DMS79 treated with DMSO at 0.1 percent for 48 hours (cell line): ENCODE measurements at regions not wholly inside any gene's neighbourhood (a gene's known extent, or its start where the extent isn't known, plus 50 kb on each side); places are given as distances from the start of the nearest gene placed in this dataset.

ENCODE experiments used
- DNase-seq: peaks from one replicate; lab custom pipeline; 2025; lab: John Stamatoyannopoulos, UW

DNA sequence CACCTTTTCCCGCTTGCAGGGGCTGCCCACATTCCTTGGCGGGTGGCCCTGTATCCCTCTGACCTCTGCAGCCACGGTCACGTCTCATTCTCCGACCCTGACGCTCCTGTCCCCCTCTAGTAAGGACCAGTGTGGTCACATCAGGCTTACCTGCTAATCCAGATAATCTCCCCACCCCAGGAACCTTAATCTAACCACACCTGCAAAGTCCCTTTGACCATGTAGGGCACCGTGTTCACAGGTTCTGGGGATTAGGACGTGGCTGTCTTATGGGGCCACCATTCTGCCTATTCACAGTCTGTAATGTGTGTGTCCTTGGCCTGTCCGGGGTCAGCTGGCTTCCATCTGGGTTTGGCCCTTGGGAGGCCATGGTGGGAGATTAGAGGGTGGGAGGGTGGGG, 368.9 kb downstream of the AACS start:
- DNase-seq = no peak

DNA sequence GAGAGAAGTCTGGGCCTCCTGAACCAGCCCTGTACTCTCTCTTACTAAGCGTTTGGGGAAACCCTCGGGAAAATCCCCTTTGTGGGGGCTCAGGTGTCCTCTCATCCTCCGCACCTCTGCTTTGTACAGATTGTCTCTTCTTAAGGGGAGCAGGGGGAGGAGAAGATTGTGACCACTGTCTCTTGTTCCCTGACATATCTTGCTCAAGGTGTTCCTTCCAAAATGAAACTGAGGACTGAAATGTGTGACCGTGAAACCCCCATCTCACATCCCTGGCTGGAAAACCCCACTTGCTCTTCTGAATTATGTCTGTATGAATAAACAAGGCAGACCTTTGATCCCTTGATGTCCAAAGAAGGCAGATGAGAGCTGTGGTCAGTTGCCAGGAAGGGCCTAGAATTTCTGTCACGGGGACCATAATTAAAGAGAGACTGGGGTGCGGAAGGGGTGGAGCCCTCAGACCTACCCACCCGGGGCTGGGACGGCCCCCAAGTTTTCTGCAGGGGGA, 369.8 kb downstream of the AACS start:
- DNase-seq = no peak

DNA sequence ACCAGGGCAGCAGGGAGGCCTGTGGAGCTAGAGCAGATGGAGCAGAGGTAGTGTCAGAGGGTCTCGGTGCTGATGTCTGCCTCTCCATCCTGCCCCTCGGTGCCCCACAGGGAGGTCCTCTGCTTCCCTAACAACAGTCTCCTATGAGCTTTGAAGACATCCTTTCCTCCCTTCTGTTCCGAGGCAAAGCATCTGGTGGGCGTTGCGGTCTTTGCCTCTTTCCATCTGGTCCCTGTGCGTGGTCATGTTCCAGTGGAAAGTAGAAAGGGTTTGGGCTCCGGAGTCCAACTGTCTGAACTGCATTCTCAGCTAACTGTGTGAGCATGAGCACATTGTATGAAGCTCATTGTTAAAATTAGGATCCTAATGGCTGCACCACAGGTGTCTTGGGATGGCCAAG, 370.6 kb downstream of the AACS start:
- DNase-seq = no peak

DNA sequence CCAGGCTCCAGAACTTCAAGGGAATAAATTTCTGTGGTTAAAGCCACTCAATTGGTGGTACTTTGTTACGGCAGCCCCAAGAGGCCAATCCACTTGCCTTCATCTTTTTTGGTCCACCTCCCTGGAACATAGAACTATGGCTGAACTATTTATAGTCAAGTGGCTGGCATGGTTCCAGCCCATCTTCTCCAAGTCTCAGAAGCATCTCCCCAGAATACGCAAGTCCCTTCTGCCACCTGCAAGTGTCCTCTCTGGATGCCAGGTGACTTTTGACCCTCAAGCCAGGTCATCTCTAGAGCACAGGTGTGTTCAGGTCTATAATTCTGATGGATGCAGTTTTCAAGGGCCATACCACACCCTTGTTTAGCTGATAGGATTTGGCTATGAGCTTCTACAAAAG, 371.5 kb downstream of the AACS start:
- DNase-seq = no peak

DNA sequence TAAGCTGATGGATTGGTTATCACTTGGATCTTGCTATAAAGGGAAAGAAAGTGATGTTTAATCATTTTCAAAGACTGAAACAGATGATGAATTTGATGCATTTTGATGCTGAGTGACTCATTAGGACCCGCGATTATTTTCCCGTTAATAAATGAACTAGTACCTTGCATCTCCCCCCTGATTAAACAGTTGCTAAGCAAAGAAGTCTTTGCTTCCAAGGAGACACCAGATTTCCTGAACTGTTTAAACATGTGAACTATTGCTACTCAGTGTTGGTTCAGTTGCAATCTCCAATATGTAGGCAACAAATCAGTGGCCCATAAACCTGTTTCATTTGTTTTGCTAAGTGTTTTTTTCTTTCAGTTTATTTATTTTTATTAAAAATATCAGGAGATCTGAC, 375.2 kb downstream of the AACS start:
- no peak for DNase-seq

DNA sequence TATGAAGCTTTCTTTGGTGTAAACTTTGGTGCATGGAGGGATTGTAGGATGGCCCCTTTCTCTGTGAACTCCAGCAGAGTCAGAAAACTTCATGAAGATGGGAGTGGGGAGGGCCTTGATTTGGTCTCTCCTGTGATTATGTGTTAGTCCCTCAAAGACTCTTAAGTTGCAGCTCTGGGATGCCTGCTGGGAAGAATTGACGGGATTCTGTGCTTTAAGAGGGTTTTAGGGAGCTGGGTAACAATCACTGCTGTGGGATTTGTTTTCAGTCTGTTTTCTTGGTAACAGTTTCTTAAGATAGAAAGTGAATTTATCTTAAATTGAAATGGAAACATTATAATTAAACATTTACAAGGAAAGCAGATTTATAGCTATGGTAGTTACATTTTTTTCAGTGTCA, 378.1 kb downstream of the AACS start:
- no peak for DNase-seq

DNA sequence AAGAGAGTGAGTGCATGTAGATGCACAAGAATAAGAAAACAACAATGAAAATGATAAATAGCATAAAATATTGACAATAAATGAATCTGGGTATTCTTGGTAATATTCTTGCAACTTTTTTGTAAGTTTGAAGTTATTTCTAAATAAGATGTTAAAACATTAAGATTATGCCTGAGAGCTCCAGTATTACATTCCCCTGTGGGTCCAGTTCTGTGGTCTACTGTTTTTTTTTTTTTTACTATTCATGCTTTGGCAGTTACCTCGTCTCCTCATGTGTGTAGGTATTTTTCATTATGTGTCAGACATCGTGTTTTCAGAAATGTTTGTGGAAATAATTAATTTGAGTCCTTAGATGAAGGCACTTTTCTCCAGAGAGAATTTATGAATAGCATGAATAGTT, 386.2 kb downstream of the AACS start:
- no peak for DNase-seq

DNA sequence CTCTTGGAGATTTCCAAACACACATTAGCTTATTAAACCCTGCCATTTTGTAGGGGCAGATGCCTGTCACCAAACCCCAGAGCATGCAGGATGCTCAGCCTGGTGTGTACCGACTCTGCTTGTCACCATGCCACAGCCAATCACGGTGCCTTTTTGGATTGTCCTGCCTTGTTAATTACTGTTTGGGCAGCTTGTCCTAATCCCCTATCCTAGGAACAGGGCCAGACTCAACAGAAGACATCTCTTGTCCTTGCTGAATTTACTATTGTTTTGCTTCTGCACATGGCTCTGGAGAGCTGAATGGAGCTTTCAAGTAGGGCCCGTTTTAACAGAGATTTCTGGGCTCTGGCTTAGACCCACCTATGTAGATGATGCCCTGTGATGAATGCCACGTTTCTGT, 388.5 kb downstream of the AACS start:
- DNase-seq = no peak

DNA sequence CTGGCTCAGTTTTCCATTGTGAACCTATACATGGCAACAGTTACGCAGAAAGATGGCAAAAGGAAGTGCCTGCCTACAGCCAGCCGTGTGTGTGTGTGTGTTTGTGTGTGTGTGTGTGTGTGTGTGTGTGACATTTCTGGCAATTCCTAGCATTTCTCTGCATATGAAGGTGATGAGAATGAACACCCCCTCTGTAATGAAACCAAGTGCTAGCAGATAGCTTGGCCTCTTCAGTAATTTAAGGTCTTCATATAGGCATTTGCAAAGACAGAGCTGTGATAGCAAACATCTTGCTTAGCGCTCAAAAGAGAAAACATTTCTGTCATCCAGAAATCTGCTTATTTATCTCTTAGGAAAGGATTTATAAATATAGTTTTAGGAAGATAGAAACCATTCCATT, 389.1 kb downstream of the AACS start:
- DNase-seq = no peak

DNA sequence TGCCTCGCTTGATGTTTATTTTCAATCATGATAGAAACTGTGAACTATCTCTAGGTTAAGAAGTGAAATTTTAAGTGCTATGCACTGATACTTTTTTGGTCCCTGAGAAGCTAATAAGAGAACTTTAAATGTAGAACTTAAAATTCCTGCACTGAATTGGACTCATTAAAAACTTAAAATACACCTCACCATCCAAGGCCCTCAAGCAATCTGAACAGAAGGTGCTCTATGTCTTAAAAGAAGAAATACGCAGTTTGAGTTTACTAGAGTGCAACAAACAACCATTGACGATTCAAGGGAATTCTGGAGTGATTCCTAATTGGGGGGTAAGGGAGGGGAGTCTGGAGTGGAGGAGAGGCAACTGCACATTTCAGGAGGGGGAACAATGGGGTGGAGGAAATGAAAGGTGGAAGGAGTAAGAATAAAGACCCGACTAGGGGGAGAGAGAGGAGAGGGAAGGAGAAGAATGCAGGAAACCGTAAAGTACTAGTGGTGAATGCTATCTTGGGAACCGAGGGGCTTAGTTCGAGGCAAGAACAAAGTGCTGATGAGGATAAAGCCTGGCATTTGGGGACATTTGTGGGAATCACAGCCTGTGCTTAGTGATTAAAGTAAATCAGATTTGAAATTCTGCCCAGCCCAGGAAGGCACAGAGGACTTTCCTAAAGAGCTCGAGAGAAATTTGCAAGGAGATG, 389.7 kb downstream of the AACS start:
- no peak for DNase-seq

DNA sequence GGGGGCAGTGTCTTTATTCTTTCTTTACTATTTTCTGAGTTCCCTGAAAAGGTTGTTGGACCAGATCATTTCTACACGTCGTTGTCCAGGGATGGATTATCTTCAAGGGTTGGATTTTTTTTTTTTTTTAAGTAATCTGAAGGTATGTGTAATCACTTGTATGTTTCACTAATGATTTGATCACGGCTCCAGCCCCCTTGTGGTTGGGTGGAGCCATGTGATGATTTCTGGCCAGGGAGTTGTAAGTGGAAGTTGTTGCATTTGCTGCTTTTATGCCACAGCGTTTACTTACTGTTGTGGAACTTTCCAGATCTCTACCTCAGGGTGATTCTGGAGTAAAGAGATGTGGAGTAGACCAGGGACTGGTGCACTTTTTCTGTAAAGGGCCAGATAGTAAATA, 390.3 kb downstream of the AACS start:
- no peak for DNase-seq

DNA sequence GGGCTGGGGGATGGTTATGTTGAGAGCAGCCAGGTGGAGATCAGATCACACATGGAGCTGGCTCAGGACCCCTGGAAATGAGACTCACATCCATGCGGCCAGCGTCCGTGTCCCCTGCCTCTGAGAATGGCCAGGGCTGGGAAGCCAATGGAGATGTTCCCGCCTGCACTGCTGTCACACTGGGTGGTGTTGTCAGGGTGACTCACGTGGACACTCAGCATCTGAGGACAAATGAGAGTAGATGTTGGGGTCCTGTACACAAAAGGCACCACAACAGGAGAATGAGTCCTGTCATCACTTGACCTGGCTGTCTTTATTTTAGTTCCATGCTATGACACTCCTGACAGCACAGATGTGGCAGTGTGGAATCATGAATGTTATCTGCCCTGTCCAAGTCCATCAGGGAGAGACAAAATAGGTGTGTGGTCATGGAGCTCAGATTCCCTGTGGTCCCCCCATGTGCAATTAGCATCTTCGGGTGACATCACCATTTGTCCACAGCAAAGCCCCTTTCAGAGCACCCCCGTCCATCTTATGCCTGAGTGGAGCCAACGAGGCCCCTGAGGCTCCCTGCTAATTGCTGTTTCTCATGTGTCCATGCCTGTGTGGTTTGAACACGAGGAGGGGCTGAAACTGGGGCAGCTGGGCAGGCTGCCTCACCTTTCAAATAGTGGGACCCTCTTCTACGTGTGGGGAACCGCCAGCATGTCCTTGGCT, 393.5 kb downstream of the AACS start:
- no peak for DNase-seq

DNA sequence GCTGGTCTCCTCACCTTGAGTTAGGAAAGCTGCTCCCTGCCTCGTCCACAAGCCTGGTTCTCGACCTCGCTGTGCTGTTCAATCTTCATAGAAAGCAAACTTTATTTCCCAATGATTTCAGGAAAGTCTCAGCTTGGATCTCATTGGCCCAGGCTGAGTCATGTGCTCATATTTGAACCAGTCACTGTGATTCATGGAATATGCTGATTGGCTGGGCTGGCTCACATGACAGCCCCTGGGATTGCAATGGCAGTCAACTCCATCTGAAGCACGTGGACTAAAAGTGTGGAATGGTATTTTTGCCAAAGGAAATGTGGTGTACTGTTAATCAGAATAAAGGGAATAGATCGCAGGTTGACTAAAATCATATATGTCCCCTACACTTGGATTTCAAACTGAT, 396.6 kb downstream of the AACS start:
- no peak for DNase-seq

DNA sequence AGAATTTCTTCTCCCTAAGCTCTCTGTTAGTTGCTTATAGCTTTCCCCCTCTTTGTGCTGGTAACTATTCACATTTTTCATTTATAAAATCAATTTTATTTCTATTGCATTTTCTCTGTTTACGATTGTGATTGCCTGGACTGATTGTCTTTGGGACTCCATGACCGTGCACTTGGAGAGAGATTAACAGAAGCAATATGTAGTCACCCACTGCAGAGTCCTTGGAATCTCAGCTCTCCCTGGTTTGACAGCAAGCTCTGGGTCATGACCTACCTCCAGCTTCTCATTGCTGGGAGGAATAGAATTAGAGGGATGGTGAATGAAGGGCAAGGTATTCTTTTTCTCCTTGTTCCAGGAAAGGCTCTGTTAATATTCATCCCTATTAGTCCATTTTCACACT, 398.2 kb downstream of the AACS start:
- no peak for DNase-seq

DNA sequence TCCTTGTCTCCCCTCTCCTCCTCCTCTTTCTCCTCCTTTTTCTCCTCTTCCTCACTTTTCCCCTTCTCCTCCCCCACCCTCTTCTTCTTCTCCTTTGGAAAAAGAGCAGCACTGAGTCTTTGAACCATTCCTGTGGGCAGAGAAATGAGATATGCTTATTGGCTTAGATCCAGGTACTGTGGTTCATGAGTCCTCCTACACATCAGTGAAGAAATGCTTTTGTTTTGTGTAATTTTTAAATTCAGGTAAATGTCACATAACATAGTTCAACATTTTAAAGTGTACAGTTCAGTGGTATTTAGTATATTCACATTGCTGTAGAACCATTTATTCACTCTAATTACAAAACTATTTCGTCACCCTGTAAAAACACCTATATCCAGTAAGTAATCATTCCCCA, 402.1 kb downstream of the AACS start:
- DNase-seq = no peak

DNA sequence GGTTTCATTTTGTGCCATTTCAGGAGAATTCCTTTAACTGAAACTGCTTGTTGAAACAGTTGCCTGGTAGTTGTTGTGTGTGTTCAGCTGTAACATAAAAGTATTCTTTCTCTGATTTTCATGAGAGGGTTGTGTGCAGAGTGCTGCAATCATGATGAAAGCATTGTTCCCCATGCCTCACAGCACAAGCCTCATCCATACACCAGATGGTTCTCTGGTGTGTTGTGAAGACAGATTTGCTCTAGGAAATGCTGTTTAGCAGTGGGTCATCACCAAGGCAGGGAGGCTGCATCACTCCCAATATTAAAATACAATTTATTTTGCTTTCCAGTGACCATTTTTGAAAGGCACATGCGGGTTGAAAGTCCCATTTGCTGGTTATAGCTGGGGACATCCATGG, 404.4 kb downstream of the AACS start:
- no peak for DNase-seq

DNA sequence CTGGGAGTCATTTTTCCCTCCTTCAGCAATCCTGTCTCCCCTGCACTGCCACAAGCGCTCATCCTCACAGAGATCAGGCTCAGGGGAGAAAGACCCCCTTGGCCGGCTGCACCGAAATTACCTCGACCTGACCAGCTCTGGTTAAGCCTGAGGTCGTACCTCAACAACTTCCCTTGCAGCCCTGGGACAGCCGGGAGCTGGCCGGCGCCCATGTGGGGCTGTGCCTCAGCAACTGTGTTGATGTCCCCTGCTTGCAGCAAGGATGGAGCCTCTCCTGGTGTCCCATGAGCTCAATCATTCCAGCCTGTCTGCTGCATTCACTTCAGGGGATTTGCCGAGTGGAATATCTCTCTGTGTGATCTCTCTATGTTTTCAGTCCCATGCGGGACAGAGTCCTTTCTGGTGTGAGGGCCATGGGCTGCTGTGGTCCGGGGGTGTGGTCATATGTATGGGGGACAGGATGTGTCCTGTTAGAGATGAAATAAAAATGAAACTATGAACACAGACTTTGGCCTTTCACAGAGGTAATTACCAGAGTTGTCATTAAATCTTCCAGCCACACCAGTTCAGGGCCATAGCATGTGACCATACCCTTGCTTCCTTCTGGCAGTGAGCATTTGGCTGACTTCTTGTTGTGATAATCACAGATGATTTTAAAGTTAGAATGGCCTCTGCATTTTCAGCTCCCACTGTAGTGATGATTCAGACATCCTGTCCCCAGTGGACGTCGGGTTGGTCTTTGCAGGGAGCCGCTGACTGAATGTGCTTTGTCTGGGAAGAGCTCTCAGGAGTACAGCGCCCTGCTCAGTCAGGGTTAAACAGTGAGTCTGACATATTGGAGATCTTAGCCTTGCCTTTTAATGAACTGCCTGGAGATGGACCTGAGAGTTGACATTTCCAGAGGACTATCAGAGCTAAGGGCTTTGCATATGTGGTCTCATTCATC, 405.9 kb downstream of the AACS start:
- DNase-seq = no peak

DNA sequence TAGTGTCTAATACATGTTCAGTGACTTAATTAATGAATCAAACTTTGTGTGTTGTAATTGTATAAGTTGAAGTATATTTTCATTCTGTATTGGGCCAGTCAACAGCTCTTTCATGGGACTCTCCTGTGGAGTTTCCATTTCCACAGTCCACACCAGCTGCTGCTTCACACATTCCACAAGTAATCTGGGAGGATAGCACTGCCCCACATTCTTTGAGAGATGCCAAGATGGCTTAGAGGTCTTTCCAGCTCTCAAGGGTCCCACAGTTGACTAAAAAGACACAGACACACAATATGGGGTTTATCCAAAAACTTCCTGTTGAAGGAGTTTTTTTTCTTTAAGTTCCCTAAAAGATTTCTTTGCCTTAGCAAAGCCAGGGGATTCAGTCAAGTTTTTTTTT, 408.3 kb downstream of the AACS start:
- no peak for DNase-seq

DNA sequence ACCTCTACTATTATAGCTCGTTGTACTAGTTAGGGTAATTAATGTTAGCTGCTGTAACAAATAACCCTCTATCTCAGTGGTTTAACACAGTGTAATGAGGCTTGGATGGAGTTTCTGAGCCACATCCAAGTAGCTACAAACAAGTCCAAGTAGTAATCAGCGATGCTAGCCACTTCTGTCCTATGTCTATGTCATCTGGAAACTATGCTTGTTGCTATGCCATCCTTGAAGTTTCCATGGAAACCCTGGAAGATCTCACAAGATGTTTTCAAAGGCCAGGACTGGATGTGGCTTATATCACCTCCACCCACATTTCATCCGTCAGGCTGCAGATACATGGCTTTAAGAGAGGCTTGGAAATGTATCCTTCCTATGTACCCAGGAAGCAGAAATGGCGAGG, 422.1 kb downstream of the AACS start:
- no peak for DNase-seq

DNA sequence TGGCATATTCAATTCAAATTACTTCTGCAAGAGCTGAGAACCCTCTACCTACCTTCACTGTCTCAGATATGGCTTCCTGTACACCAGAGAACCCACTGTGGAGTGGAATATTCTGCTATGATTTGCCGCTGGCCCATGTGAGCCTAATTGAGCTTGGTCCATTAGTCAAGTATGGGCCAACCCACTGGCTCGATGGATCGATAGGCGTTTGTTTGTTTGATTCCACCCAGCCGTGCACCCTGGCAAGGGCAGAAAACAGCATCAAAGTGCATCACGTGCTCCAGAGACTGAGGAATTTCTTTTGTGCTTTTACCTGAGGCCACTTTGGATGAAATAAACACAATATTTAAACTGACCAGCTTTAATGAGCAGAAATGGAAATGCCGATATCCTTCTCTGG, 426.3 kb downstream of the AACS start:
- DNase-seq = no peak

DNA sequence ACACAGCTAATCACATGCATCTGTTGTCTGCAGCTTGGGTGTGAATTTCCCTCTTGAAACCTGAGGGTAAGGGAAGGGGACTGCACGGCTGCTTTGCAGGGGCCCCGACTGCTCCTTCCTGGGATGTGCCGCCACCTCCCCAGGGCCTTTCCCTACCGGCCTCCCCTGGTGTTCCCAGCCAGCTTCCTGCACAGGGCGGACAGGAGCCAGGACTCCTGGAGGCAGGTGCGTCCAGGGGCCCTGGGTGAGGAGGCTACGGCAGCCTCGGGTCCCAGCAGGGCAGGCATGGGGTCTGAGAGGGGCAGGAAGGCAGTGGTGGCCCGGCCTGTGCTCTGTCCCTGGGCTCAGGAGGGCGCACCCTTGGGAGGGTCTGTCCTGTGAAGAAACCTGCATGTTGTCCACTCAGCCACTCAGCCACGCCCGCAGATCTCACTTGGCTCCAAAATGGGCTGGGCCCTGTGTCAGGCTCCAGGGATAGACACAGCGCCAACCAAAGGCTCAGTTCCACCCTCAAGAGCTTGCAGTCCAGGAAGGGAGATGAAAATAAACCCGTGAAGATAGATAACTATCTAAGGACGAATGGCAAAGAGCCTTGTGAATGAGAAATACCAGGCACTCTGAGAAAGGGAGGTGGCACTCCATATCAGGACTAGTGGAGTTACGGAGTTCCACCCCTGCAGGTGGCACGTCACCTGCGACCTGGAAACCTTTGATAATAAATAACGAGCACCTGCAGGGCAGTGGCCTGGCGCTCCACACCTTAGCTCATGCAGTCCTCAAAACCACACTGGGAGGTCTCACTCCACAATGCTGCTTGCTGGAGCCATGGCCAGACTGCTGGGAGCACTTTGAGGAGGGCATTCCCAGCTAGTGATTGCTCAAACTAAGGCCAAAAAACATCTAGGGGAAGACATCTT, 427.4 kb downstream of the AACS start:
- no peak for DNase-seq
